Ishikawa (cell line): ENCODE measurements at regions not wholly inside any gene's neighbourhood (a gene's known extent, or its start where the extent isn't known, plus 50 kb on each side); places are given as distances from the start of the nearest gene placed in this dataset.

ENCODE experiments used
- CEBPB ChIP-seq: IDR thresholded peaks from 2 replicates; pipeline ENCODE4 v1.6.1; 2012
- CREB1 ChIP-seq: IDR thresholded peaks from 2 replicates; pipeline ENCODE4 v1.6.1; 2012; ENCODE audit warnings: low read depth
- EGR1 ChIP-seq: IDR thresholded peaks from 2 replicates; pipeline ENCODE4 v1.6.1; 2012
- EP300 ChIP-seq: IDR thresholded peaks from 2 replicates; pipeline ENCODE4 v1.6.1; 2012; ENCODE audit warnings: borderline replicate concordance
- FOXM1 ChIP-seq: IDR thresholded peaks from 2 replicates; pipeline ENCODE4 v1.6.1; 2012; ENCODE audit warnings: low read depth, borderline replicate concordance
- MAX ChIP-seq: IDR thresholded peaks from 2 replicates; pipeline ENCODE4 v1.6.1; 2012
- NFIC ChIP-seq: IDR thresholded peaks from 2 replicates; pipeline ENCODE4 v1.6.1; 2012
- RAD21 ChIP-seq: IDR thresholded peaks from 2 replicates; pipeline ENCODE4 v1.6.1; 2012; ENCODE audit warnings: low read depth
- REST ChIP-seq: IDR thresholded peaks from 2 replicates; pipeline ENCODE4 v1.6.1; 2012; ENCODE audit warnings: low read depth, mild to moderate bottlenecking
- TAF1 ChIP-seq: IDR thresholded peaks from 2 replicates; pipeline ENCODE4 v1.6.1; 2012; ENCODE audit warnings: low read depth, mild to moderate bottlenecking
- TCF12 ChIP-seq: IDR thresholded peaks from 2 replicates; pipeline ENCODE4 v1.6.1; 2012; ENCODE audit warnings: low read depth
- TEAD4 ChIP-seq: IDR thresholded peaks from 2 replicates; pipeline ENCODE4 v1.6.1; 2012
- YY1 ChIP-seq: IDR thresholded peaks from 2 replicates; pipeline ENCODE4 v1.6.1; 2012; ENCODE audit warnings: low read depth
- ZBTB7A ChIP-seq: IDR thresholded peaks from 2 replicates; pipeline ENCODE4 v1.6.1; 2012; ENCODE audit warnings: low read depth
- TF ChIP-seq, protein P1 (sequence below): IDR thresholded peaks from 2 replicates; pipeline ENCODE4 v1.6.1; 2012

- no peak for TF ChIP-seq YY1
- TF ChIP-seq TCF12, result no peak
- TF ChIP-seq TEAD4, result no peak
- no peak for TF ChIP-seq REST
- TF ChIP-seq, protein P1, sequence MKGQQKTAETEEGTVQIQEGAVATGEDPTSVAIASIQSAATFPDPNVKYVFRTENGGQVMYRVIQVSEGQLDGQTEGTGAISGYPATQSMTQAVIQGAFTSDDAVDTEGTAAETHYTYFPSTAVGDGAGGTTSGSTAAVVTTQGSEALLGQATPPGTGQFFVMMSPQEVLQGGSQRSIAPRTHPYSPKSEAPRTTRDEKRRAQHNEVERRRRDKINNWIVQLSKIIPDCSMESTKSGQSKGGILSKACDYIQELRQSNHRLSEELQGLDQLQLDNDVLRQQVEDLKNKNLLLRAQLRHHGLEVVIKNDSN, result no peak
- TF ChIP-seq CEBPB, result no peak
Observed at GRCh38 chr11:97996762-97997161, 1024.0 kb upstream of the CNTN5 start.

DNA sequence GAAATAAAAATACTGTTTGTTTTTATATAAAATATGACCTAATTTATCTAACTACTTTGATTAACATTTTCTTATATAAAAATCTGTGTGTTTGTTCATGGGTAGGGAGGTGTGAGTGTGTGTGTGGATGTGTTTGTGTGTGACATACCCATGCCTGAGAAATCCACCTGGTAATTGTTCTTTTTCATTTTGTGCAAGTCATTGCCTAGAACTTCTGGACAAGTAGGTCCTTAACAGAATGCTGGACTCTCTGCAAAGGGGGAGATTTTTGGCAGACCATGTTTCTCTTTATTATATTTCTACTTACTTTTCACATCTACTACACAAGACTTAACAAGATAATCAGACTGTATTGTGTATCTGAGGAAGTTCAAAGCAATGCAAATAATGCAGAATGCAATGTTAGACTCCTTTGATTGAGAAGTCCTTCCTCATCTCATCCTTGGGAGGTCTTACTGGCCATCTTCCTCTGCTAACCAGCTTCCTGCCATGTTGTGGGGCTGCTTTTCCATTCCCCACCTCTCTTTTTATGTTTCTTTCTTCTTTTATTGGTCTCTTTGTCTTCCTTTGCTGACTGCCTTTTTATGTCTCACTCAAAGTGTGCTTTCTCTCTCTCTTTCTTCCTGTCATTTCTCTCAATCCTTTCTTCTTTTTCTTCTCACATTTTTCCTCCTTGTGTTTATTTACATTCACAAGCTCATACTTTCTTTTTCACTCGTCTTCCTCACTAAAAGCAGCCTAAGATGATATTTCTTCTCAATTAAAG lies 1017.0 kb upstream of the CNTN5 start:
- TF ChIP-seq NFIC (no peak), REST (no peak), TCF12 (no peak), MAX (no peak), TAF1 (no peak), FOXM1 (no peak), CEBPB (no peak), YY1 (no peak), RAD21 (no peak), TEAD4 (no peak), ZBTB7A (no peak), EP300 (no peak), CREB1 (no peak), EGR1 (no peak)
- TF ChIP-seq, protein P1, result no peak

DNA sequence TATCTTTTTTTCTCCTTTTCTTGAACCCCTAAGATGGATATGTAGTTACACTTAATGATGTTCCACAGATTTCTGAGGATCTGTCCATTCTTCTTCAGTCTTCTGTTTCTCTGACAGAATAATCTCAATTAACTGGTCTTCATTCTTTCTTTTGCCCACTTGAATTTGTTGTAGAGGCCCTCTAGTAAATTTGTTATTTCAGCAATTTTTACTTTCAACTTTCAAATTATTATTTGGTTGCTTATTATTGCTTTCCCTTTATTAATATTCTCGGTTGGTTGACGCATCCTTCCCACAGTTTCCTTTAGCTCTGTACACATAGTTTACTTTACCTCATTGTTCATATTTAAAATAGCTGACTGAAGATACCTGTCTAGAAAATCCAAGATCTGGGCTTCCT lies 1013.7 kb upstream of the CNTN5 start:
- TF ChIP-seq EGR1 (no peak), CEBPB (no peak)

DNA sequence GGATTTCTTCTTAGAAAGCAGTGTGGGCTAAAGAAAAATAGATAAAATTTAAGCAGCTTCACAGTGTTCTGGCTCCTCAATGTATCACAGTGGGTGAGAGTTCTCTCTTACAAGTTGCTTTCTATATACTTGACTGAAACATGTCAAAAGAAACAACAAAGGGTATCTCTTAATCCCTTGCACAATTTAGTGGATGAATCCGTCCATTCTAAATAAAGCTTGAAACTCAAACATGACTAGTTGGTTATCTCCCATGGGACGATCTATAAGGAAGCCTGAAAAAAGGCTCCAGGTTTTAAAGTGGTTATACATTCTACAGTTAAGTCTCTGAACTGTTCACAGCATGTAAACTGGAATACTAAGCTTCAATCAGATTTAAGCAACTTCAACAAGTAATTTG lies 993.1 kb upstream of the CNTN5 start:
- TF ChIP-seq ZBTB7A (no peak), TAF1 (no peak), YY1 (no peak), RAD21 (no peak), TCF12 (no peak), REST (no peak), EP300 (no peak), MAX (no peak), TEAD4 (no peak), EGR1 (no peak), NFIC (no peak), CREB1 (no peak), FOXM1 (no peak), CEBPB (no peak)
- TF ChIP-seq, protein P1, result no peak
